HG02943 (cell line): ENCODE measurements at regions not wholly inside any gene's neighbourhood (a gene's known extent, or its start where the extent isn't known, plus 50 kb on each side); places are given as distances from the start of the nearest gene placed in this dataset.

ENCODE experiments used
- ATAC-seq: cut with Tn5 transposase; IDR thresholded peaks from one replicate; pipeline ENCODE4 v1.9.1; 2021; ENCODE audit warnings: mild to moderate bottlenecking, low read depth, moderate library complexity; ENCODE audit not compliant: unreplicated experiment

GRCh38 chrX:22648281-22648680 is 351.5 kb upstream of the DDX53 start:
- no peak for ATAC-seq

DNA sequence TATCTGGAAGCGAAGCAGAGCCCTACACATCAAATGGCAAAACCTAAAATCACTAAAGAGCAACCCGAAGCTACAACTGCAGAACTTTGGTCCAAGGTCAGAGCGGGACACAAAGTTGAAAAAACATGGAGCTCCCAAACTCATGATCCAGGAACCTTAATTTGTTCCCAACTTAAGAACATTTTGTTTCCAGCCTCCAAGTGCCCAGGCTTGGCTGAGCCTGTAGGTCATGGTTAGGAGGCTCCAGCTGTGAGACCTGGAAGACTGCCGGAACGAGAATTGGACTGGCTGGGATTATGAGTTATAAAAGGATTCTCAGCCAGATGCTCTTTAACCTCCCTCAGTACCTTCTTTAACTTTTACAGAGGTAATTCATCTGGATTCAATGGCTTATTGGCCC is 349.1 kb upstream of the DDX53 start:
- no peak for ATAC-seq

DNA sequence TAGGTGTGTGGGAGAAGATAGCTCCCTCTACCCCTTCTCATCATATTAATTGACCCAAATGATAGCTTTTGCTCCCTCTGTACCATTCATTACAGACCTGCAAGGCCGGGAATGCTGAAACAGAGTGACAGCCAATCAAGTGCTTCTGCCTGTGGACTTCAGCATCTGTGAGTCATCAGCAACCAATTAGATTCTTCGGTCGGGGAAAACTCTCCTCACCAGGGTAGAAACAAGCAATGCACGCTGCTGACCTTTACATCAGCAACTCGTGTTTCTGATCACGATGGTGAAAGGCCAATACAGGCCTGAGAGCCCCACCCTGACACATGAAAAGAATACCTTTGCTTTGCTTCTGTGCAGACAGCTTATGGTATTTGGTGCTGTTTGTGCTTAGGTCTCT is 347.2 kb upstream of the DDX53 start:
- no peak for ATAC-seq

DNA sequence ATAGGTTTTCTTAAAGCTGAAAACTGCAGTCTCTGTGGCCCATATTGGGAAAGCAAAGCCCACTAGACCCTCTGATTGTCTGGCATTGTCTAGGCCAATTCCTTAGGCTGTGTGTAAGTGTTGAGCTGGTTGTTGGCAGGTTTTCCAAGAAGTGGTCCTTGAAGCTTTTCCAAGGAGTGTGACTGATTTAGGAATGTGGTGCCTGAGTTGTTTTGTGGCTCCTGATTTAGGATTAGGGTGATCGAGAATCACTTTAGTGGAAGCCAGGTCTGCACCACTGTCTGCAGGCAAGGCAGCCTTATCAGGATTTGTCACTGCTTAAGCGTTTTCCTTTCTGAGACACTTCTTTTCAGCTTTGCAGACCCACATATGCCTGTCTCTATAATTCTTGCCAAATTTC is 339.0 kb upstream of the DDX53 start:
- no peak for ATAC-seq

DNA sequence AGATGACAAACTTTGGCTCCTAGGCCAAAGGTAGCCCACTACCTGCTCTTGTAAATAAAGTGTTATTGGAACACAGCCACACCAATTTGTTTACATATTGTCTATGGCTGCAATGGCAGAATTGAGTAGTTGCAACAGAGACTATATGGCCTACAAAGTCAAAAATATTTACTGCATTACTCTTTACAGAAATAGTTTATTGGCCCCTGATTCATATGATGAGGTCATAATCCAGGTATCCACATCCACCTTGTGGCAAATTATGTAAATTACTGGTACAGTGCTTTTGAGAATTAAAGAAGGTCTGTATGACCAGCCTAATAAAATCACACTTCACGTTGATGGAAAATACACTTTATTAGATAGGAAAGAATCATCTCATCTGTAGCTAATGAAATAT is 337.0 kb upstream of the DDX53 start:
- ATAC-seq = no peak

DNA sequence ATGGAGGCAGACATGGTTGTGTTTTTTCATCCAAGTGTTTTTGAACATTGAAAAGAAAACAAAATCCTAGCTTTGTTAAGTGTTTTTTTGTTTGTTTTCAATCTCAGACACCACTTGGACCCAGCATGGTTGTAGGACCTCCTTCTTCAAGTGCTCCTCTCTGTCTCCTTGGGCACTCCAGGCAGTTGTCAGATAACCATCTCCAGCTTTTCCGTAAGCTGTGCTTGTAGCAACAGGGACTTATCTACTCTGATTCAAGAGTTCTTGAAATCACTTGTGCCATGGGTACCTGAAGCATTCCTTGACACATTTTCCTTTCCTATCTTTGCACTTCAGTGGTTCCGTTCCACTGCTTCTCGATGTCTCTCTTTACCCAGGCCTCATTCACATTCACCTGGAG is 334.9 kb upstream of the DDX53 start:
- ATAC-seq = no peak

- ATAC-seq = no peak
These were observed 333.9 kb upstream of the DDX53 start for GRCh38 chrX:22665818-22666217.

GRCh38 chrX:22666441-22666840 is 333.3 kb upstream of the DDX53 start:
- no peak for ATAC-seq

- no peak for ATAC-seq
These were observed 324.8 kb upstream of the DDX53 start for GRCh38 chrX:22674932-22675331.

DNA sequence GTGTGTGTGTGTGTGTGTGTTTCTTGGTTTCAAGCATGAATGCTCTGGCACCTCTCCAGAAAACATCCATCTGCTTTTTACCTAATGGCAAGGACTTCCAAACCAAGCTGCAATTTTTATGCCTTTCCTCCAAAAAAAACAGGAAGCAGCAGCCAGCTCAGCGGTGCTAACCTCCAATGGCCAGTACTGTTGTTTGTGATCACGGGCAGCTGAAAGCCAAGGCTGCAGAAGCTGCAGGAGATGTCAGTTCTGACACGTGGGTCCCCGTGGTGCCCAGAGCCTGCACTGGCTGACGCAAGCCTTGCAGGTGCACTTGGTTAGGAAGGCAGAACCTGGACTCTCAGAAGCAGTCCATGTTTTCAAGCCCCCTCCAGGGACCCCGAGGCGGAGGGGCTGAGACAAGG is 313.6 kb upstream of the DDX53 start:
- ATAC-seq = no peak

DNA sequence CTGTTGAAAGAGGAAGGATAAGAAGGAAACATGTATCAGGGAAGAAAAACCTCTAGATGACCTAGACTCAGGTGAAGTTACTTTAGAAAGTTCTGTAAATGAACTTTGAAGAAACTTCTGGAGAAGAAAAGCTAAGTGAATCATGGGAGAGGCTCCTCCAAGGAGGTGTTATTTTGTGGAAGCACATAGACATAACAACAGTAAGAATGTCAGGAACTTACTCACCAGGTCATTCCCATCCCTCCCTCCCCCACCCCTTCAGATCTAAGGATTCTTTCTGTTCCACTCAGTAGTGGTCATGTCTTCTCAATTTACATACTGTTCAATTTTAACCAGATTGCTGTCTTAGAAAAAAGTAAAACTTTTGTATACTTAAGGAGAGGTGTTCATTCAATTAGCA is 310.5 kb upstream of the DDX53 start:
- no peak for ATAC-seq

DNA sequence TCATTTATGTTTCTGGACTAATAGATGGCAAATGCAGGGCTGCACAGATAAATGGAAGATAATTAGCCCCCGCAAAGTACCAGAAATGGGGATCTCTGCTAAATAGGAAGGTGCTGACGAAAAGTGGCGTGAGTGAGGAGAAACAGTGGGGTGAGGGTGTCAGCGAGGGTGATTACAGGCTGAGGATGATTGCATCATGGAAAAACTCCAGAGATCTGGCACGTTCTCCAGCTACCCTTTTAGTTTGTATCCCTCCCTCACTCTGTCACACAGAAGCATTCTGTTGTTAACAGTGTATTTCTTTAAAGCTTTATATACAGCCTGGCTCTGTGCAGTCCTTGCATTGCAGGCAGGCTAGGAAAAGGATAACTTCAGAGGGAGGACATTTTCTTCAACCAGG is 309.6 kb upstream of the DDX53 start:
- ATAC-seq = no peak

DNA sequence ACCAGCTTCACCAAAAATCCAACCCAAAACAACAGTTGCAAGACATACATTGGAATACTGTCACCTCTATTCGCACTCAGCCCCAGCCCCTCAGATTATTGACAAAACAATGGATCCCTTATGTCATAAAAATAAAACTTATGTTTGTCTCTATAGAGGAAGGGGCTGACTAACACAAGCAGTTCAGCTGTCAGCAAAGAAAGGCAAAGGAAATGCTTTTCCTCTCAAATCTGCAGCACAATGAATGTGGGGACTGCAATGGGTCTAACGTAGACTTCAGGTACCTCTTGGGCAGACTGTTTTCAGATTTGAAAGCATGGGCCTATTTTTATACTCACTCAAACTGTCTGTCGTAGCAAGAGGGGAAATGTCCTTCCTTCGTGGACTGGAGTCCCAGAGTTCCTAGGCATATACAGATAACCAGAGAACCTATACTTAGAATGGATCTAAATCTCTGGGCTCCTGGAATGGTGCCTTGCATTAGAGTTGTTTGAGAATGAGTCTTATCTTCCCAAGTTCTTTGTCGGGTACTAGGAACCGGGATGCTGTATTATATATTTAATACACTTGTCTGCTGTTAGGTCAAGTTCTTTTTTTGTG is 307.7 kb upstream of the DDX53 start:
- ATAC-seq = no peak

- no peak for ATAC-seq
These were observed 301.6 kb upstream of the DDX53 start for GRCh38 chrX:22698151-22698550.

- no peak for ATAC-seq
These were observed 300.1 kb upstream of the DDX53 start for GRCh38 chrX:22699581-22700091.

DNA sequence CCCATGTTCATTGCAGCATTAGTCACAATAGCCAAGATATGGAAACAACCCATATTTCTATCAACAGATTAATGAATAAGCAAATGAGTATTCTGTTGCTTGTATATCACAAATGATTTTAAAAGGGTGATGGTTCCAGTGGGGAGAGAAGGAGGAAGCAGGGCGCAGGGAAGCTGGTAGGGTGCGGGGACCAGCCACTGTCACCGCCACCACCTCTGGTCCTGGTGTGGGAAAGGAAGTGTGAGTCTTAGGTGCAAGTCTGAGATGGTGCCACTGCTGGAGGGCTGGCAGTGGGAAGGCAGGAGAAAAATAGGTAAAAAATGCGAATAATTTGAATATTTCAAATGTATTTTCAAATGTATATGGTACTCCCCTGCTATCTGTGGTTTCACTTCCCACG is 286.8 kb upstream of the DDX53 start:
- no peak for ATAC-seq

GRCh38 chrX:22730542-22730941 is 269.2 kb upstream of the DDX53 start:
- ATAC-seq = no peak

DNA sequence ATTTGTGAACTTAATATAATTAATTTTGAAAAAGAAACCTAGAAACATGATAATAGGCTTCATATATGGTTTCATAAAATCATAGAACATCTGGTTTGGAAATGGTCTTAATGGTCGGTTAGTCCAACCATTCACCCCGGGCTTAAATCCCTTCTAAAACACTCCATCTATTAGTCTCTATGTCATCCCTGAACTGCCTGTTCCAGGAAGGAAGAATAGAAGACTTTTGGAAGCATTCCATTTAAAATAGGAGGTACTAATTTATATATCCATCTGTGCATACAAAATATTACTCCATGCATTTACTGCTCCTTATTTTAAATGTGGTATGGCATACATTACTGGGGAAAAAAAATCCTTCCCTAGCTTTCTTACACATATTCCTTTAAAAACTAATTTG is 262.2 kb upstream of the DDX53 start:
- no peak for ATAC-seq

DNA sequence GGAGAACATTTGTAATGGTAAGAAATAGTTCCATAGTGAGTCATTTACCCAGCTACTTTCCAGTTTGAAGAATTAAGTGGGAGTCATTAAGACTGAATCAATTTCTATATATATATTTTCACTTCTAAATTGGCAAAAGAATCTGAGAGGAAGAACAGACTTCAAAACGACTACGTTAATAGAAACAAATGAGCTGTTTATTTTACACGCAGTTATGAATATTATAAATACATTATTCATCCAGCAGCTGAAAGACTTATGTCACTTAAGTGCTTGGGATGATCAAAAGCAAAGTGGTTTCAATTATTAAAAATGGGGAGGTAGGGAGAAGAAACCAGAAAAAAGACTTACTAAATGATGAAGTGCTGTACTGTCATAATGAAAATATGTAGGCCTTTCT is 260.5 kb upstream of the DDX53 start:
- no peak for ATAC-seq

DNA sequence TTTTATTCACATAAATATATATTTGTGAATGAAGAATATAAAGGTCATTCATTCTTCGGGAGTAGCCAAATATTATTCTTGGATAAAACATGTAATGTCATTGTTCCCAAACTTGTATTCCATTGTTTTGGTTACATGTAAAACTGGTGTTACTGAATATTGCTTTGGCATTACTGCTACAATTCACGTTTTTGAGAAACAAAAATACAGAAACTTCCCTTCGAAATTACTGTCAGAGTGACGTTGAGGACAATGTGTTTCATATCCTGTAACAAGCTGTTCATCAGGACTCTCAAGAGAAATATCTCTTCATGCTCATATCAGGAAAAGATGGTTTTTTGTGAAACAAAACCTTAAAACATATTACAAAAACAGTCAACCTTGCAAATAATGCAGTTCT is 258.9 kb upstream of the DDX53 start:
- no peak for ATAC-seq

- no peak for ATAC-seq
These were observed 257.6 kb upstream of the DDX53 start for GRCh38 chrX:22742174-22742573.

- ATAC-seq = no peak
These were observed 253.7 kb upstream of the DDX53 start for GRCh38 chrX:22746081-22746480.
